Endothelial cell of umbilical vein (primary cell): ENCODE measurements at regions not wholly inside any gene's neighbourhood (a gene's known extent, or its start where the extent isn't known, plus 50 kb on each side); places are given as distances from the start of the nearest gene placed in this dataset.

ENCODE experiments used
- BruUV-seq: library from RNA; stranded (reverse); fragments of 400-500 nt; replicated peaks from 2 replicates; lab custom pipeline; 2021; lab: Mats Ljungman, UMichigan
- CTCF ChIA-PET: fragments of 300-600, 350-600 bp; sonication (Branson Sonifier 250); formaldehyde crosslinking; loops from one replicate; lab custom pipeline; 2021; ENCODE audit warnings: antibody characterized with exemption, inconsistent platforms; lab: Charles Lee
- POLR2A ChIA-PET: fragments of 300-600, 350-600 bp; sonication (Branson Sonifier 250); formaldehyde crosslinking; loops from one replicate; lab custom pipeline; 2021; ENCODE audit warnings: antibody characterized with exemption, inconsistent platforms; lab: Charles Lee
- DNase-seq: peaks from one replicate; pipeline ENCODE4 v3.0.0-alpha.2; 2011; ENCODE audit warnings: low read depth, low spot score
- FAIRE-seq: peaks from 2 replicates; lab custom pipeline; 2011; peaks lifted over from hg19 to GRCh38; lab: Jason Lieb, UNC
- H2AFZ ChIP-seq: 2 replicates; pipeline ENCODE4 v1.6.0; 2012; ENCODE audit warnings: low read depth, low read length, control low read depth, inconsistent platforms
- H3K27ac ChIP-seq: 2 replicates; pipeline ENCODE4 v1.5.1; 2011; ENCODE audit warnings: low read depth, mild to moderate bottlenecking, control low read depth, low read length, moderate library complexity; ENCODE audit not compliant: insufficient read depth
- H3K27me3 ChIP-seq, 2 experiments: 2 replicates each; pipeline versions ENCODE4 v1.6.0 to v1.6.1; 2011; ENCODE audit warnings: low read length in 2 of 2, mixed read lengths in 1 of 2; ENCODE audit not compliant: control insufficient read depth in 2 of 2, insufficient read depth in 2 of 2
- H3K36me3 ChIP-seq, 2 experiments: 2 replicates in 1 of 2; 3 replicates in 1 of 2; pipeline ENCODE4 v1.5.1; 2011; ENCODE audit warnings: low read length in 2 of 2, mild to moderate bottlenecking in 1 of 2, moderate library complexity in 1 of 2; ENCODE audit not compliant: control insufficient read depth in 2 of 2, insufficient read depth in 2 of 2; ENCODE audit errors: extremely low read depth in 1 of 2
- H3K4me1 ChIP-seq: 3 replicates; pipeline ENCODE4 v1.5.1; 2011; ENCODE audit warnings: mild to moderate bottlenecking, low read length; ENCODE audit not compliant: control insufficient read depth, insufficient read depth; ENCODE audit errors: extremely low read depth
- H3K4me2 ChIP-seq: 2 replicates; pipeline ENCODE4 v1.6.1; 2011; ENCODE audit warnings: low read length, control low read depth, mixed read lengths; ENCODE audit not compliant: insufficient read depth
- H3K4me3 ChIP-seq, 3 experiments: fragments of 200-600 bp in 1 of 3; sonication (generic), shearing (Covaris generic) in 1 of 3; replicated peaks in 1 of 3; 2 replicates each; pipeline ENCODE4 v1.5.1; 2011 to 2016; ENCODE audit warnings: control low read depth in 3 of 3, low read length in 3 of 3, mild to moderate bottlenecking in 2 of 3, inconsistent platforms in 1 of 3, low read depth in 1 of 3, moderate library complexity in 1 of 3; ENCODE audit not compliant: insufficient read depth in 1 of 3
- H3K79me2 ChIP-seq: 2 replicates; pipeline ENCODE4 v1.6.0; 2012; ENCODE audit warnings: low read length, inconsistent platforms; ENCODE audit not compliant: control insufficient read depth, insufficient read depth
- H3K9ac ChIP-seq: replicated peaks from 2 replicates; pipeline ENCODE3; 2011; ENCODE audit warnings: low read length, control low read depth; ENCODE audit not compliant: insufficient read depth; ENCODE audit errors: extremely low read depth
- H3K9me1 ChIP-seq: replicated peaks from 3 replicates; pipeline ENCODE4 v1.6.0; 2011; ENCODE audit warnings: mild to moderate bottlenecking, low read length; ENCODE audit not compliant: control insufficient read depth, insufficient read depth; ENCODE audit errors: extremely low read depth
- H3K9me3 ChIP-seq: replicated peaks from 2 replicates; pipeline ENCODE4 v1.5.1; 2012; ENCODE audit warnings: low read length, inconsistent platforms; ENCODE audit not compliant: control insufficient read depth, insufficient read depth
- H4K20me1 ChIP-seq: replicated peaks from 2 replicates; pipeline ENCODE3; 2011; ENCODE audit warnings: mild to moderate bottlenecking, low read length; ENCODE audit not compliant: control insufficient read depth, insufficient read depth; ENCODE audit errors: extremely low read depth
- EZH2 ChIP-seq: IDR thresholded peaks from 2 replicates; pipeline ENCODE4 v1.6.1; 2012; ENCODE audit warnings: borderline replicate concordance, low read depth, mild to moderate bottlenecking, moderate library complexity, low read length, inconsistent platforms; ENCODE audit not compliant: severe bottlenecking
- FOS ChIP-seq: IDR thresholded peaks from 2 replicates; pipeline ENCODE4 v1.6.1; 2011; ENCODE audit warnings: mild to moderate bottlenecking, low read length, moderate library complexity, borderline replicate concordance; ENCODE audit not compliant: insufficient read depth
- GATA2 ChIP-seq: IDR thresholded peaks from 2 replicates; pipeline ENCODE4 v1.7.0; 2011; ENCODE audit warnings: low read depth, mild to moderate bottlenecking, moderate library complexity, mixed read lengths, low read length; ENCODE audit not compliant: insufficient read length, insufficient read depth
- JUN ChIP-seq: IDR thresholded peaks from 2 replicates; pipeline ENCODE4 v1.6.1; 2011; ENCODE audit warnings: borderline replicate concordance, low read depth; ENCODE audit not compliant: insufficient read length, insufficient read depth
- MYC ChIP-seq: IDR thresholded peaks from one replicate; pipeline ENCODE4 v1.6.1; 2011; ENCODE audit warnings: mild to moderate bottlenecking, low read depth, low read length
- POLR2A ChIP-seq: IDR thresholded peaks from 2 replicates; pipeline ENCODE4 v1.6.1; 2012; ENCODE audit warnings: low read depth, mild to moderate bottlenecking, control low read depth, low read length
- POLR2AphosphoS5 ChIP-seq: IDR thresholded peaks from 2 replicates; pipeline ENCODE4 v1.6.1; 2012; ENCODE audit warnings: low read depth, mild to moderate bottlenecking, control low read depth, low read length, moderate library complexity; ENCODE audit not compliant: insufficient read depth
- dilution Hi-C: fragments of 300-500 bp; cut with MboI; formaldehyde crosslinking; loops from one replicate; pipeline ENCODE4 v1.15.0; 2019; ENCODE audit warnings: low sequenced_read_pairs; ENCODE audit not compliant: extremely low pct_ligation_motif_present
- intact Hi-C: fragments of 100-400 bp; cut with micrococcal nuclease; formaldehyde crosslinking; loops from one replicate; pipeline ENCODE4 v1.10.0; 2022
- TF ChIP-seq, protein P1 (sequence below): IDR thresholded peaks from 2 replicates; pipeline ENCODE4 v1.6.1; 2011; ENCODE audit not compliant: insufficient read depth, insufficient read length
- TF ChIP-seq, protein P2 (sequence below), 2 donors: IDR thresholded peaks; 1 replicate in 1 of 2; 2 replicates in 1 of 2; pipeline ENCODE4 v1.5.1; 2011; ENCODE audit warnings: low read length in 2 of 2, mild to moderate bottlenecking in 2 of 2, moderate library complexity in 2 of 2, control low read depth in 1 of 2, inconsistent platforms in 1 of 2, low read depth in 1 of 2; ENCODE audit not compliant: insufficient read depth in 1 of 2; ENCODE audit errors: extremely low read depth in 1 of 2

DNA sequence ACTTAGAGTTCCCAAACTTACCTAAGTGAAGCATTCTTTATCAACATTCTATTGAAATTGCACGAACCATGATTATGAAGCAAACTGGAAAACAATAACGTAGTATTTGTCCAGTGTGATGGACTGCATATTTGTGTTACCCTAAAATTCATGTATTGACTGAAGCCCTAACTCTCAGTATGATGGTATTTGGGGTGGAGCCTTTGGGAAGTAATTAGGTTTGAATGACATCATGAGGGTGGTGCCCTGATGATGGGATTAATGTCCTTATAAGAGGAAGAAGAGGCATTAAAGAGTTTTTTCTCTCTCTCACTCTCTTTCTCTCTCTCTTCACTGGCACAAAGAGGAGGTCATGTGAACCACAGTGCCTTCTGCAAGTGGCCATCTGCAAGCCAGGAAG, 365.4 kb upstream of the PTGER4 start:
- ChIA-PET POLR2A (no interaction called here), CTCF (no interaction called here)
- Histone ChIP-seq H4K20me1 (no peaks in the 10 kb centered on the region), H3K79me2 (no peaks in the 10 kb centered on the region), H3K9me3 (no peaks in the 10 kb centered on the region), H3K27me3 (no peaks in the 10 kb centered on the region), H3K36me3 (no peaks in the 10 kb centered on the region), H3K27ac (no peak overlapping the region), H3K9ac (no peak overlapping the region), H3K9me1 (no peaks in the 10 kb centered on the region), H3K4me1 (peaks cover 3% of the 10 kb centered on the region), H3K4me3 (no peak overlapping the region), H3K4me2 (no peak overlapping the region), H2AFZ (no peak overlapping the region)
- TF ChIP-seq, protein P1, sequence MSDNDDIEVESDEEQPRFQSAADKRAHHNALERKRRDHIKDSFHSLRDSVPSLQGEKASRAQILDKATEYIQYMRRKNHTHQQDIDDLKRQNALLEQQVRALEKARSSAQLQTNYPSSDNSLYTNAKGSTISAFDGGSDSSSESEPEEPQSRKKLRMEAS: no peak
- no peak for TF ChIP-seq POLR2A
- TF ChIP-seq FOS: no peak
- TF ChIP-seq, protein P2, sequence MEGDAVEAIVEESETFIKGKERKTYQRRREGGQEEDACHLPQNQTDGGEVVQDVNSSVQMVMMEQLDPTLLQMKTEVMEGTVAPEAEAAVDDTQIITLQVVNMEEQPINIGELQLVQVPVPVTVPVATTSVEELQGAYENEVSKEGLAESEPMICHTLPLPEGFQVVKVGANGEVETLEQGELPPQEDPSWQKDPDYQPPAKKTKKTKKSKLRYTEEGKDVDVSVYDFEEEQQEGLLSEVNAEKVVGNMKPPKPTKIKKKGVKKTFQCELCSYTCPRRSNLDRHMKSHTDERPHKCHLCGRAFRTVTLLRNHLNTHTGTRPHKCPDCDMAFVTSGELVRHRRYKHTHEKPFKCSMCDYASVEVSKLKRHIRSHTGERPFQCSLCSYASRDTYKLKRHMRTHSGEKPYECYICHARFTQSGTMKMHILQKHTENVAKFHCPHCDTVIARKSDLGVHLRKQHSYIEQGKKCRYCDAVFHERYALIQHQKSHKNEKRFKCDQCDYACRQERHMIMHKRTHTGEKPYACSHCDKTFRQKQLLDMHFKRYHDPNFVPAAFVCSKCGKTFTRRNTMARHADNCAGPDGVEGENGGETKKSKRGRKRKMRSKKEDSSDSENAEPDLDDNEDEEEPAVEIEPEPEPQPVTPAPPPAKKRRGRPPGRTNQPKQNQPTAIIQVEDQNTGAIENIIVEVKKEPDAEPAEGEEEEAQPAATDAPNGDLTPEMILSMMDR (IDR thresholded peaks at IDR 0.05; ENCODE audit: extremely low read depth in 1 of 2, insufficient read depth in 1 of 2, low read depth in 1 of 2, low read length in 2 of 2): no peak
- TF ChIP-seq JUN: no peak
- FAIRE-seq (no peak), DNase-seq (no peak)
- BruUV-seq: no TSS peak
- intact Hi-C loops (no loop called here), dilution Hi-C loops (no loop called here)

DNA sequence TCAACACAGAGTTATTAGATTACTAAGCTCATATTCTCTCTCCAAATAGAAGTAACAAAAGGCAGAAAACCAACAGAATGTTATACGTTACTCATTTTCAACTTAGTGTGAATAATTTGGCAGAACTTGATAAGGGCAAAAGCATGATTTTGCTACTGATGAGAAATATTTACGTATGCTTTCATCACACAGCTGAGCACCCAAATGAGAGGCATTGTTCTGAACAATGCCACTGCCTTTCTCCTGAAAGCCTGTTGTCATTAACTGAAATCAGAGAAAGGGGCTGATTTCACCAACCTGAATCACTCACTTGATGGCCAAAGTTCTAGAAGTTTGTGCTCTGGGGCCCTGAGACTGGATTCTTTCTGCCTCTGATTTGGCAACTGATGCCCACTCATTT, 367.5 kb upstream of the PTGER4 start:
- H4K20me1 ChIP-seq: no peaks in the 10 kb centered on the region
- H3K79me2 ChIP-seq: no peaks in the 10 kb centered on the region
- H3K36me3 ChIP-seq: no peaks in the 10 kb centered on the region
- H3K9me1 ChIP-seq: no peaks in the 10 kb centered on the region
- H2AFZ ChIP-seq: no peak overlapping the region
- FAIRE-seq (no peak), DNase-seq (no peak)
- intact Hi-C loops: no loop called here
- no peaks in the 10 kb centered on the region for H3K27me3 ChIP-seq
- no peak overlapping the region for H3K27ac ChIP-seq
- H3K9ac ChIP-seq: no peak overlapping the region
- no peaks in the 10 kb centered on the region for H3K4me1 ChIP-seq
- no TSS peak for BruUV-seq
- dilution Hi-C loops: no loop called here
- H3K9me3 ChIP-seq: no peaks in the 10 kb centered on the region
- ChIA-PET POLR2A (no interaction called here), CTCF (no interaction called here)
- TF ChIP-seq EZH2 (no peak), FOS (no peak), GATA2 (no peak), JUN (no peak), POLR2A (no peak), MYC (no peak), POLR2AphosphoS5 (no peak)
- TF ChIP-seq, protein P2 (IDR thresholded peaks at IDR 0.05; ENCODE audit: extremely low read depth in 1 of 2, insufficient read depth in 1 of 2, low read depth in 1 of 2, low read length in 2 of 2): no peak
- TF ChIP-seq, protein P1: no peak
- H3K4me2 ChIP-seq: no peak overlapping the region
- H3K4me3 ChIP-seq: no peak overlapping the region
